HG02938 (cell line): ENCODE measurements at regions not wholly inside any gene's neighbourhood (a gene's known extent, or its start where the extent isn't known, plus 50 kb on each side); places are given as distances from the start of the nearest gene placed in this dataset.
"Not testable (repeated sequence)": the region's sequence is repeated elsewhere in the genome, so short reads cannot be mapped to it uniquely, and the experiment has no call there.

Experiments
- ATAC-seq: cut with Tn5 transposase; IDR thresholded peaks from one replicate; pipeline ENCODE4 v1.9.1; 2021; ENCODE audit warnings: mild to moderate bottlenecking, moderate library complexity; ENCODE audit not compliant: unreplicated experiment

DNA sequence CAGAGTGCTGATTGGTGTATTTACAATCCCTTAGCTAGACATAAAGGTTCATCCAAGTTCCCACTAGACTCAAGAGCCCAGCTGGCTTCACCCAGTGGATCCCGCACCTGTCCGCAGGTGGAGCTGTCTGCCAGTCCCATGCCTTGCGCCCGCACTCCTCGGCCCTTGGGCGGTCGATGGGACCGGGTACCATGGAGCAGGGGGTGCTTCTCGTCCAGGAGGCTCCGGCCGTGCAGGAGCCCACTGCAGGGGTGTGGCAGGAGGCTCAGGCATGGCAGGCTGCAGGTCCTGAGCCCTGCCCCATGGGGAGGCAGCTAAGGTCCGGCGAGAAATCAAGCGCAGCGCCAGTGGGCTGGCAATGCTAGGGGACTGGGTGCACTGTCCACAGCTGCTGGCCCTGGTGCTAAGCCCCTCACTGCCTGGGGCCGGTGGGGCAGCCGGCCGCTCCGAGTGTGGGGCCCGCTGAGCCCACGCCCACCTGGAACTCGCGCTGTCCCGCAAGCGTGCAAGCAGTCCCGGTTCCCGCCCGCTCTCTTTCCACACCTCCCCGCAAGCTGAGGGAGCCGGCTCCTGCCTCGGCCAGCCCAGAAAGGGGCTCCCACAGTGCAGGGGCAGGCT is 1206.3 kb downstream of the OTOL1 start:
- ATAC-seq, result no peak

DNA sequence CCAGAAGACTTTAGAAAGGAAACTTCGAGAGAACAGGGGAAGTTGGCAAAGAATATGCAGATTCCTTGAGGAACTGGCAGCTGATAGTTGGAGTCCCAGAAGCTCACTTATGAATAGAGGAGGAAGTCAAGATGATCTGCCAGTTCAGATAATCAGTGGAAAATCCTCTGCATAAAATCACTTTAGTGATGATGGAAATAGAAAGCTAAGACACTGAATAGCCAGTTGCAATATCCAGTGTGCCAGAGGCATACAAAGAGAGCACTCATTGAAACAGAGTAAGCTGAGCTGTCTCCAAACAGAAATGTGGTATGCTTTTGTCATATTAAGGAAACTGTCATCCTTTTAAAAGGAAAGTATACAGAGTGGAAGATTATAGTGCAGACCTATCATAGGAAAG is 1207.6 kb downstream of the OTOL1 start:
- no peak for ATAC-seq

DNA sequence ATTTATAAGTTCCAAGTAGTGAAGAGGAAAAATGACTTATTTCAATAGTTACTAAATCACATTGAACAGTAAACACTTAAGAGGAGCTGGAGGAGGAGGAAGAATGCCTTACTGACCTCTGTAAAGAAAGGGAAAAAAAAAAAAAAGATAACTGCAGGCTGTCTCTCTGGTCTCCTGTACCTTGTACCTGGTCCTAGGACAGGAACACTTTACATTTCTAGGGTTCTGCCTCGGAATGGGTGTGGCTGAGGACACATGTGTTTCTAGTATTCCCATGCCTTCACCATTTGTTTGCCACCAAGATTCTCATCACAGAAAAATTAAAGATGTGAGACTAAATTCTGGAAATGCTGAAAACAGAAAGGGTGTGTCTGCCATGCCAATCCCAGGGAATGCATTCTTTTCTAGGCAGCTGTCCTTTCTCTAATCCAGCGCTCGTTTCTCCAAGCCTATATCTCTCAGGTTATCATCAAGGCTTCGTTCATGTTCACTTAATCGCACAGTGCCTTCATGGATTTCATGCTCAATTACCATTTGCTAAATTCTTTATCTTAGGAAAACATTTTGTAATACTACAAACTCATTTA is 1208.3 kb downstream of the OTOL1 start:
- no peak for ATAC-seq

DNA sequence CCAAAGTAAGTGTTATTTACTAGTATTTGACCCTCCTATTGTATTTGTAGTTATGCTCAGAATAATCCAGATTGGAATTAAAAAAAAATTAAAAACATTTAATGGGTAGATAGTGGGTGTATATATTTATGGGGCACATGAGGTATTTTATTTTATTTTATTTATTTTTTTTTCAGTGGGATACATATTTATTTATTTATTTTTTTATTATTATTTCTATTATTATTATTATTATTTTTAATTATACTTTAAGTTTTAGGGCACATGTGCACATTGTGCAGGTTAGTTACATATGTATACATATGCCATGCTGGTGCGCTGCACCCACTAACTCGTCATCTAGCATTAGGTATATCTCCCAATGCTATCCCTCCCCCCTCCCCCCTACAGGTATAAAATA is 1211.8 kb downstream of the OTOL1 start:
- not testable (repeated sequence) for ATAC-seq

DNA sequence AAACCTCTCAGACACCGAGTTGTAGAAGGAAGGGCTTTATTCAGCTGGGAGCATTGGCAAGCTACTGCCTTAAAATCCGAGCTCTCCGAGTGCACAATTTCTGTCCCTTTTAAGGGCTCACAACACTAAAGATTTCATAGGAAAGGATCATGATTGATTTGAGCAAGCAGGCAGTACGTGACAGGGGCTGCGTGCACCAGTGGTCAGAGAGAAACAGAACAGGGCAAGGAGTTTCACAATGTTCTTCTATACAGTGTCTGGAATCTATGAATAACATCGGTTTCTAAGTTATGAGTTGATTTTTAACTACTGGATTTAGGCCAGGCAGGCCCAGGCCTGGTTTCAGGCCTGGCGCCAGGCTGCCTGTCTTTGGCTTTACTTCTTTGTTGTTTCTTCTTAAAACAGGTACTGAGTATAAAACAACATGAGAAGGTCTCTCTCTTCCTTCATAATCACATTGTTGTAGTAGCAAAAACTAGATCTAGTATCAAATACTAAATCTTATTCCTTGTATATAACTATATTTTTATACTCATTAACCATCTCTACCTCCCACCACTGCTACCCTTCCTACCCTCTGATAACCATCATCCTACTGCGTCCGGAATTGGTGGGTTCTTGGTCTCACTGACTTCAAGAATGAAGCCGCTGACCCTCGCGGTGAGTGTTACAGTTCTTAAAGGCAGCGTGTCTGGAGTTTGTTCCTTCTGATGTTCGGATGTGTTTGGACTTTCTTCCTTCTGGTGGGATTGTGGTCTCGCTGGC is 1212.5 kb downstream of the OTOL1 start:
- not testable (repeated sequence) for ATAC-seq

DNA sequence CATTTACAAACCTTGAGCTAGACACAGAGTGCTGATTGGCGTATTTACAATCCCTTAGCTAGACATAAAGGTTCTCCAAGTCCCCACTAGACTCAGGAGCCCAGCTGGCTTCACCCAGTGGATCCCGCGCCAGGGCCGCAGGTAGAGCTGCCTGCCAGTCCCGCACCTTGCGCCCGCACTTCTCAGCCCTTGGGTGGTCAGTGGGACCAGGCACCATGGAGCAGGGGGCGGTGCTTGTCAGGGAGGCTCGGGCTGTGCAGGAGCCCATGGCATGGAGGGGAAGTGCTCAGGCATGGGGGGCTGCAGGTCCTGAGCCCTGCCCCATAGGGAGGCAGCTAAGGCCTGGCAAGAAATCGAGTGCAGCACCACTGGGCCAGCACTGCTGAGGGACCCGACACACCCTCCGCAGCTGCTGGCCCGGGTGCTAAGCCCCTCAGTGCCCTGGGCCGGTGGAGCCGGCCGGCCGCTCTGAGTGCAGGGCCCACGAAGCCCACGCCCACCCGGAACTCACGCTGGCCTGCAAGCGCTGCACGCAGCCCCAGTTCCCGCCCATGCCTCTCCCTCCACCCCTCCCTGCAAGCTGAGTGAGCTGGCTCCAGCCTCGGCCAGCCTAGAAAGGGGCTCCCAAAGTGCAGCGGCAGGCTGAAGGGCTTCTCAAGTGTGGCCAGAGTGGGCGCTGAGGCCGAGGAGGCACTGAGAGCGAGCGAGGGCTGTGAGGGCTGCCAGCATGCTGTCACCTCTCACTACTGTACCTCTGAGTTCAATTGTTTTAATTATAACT is 1213.9 kb downstream of the OTOL1 start:
- ATAC-seq, result no peak

DNA sequence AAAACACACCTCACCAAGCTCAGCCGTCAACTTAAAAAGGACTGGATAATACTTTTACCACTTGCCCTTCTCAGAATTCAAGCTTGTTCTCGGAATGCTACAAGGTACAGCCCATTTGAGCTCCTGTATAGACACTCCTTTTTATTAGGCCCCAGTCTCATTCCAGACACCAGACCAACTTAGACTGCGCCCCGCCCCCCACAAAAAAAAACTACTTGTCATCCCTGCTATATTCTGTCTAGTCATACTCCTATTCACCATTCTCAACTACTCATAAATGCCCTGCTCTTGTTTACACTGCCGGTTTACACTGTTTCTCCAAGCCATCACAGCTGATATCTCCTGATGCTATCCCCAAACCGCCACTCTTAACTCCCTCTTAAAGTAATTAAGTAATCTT is 1220.5 kb downstream of the OTOL1 start:
- ATAC-seq, result not testable (repeated sequence)

DNA sequence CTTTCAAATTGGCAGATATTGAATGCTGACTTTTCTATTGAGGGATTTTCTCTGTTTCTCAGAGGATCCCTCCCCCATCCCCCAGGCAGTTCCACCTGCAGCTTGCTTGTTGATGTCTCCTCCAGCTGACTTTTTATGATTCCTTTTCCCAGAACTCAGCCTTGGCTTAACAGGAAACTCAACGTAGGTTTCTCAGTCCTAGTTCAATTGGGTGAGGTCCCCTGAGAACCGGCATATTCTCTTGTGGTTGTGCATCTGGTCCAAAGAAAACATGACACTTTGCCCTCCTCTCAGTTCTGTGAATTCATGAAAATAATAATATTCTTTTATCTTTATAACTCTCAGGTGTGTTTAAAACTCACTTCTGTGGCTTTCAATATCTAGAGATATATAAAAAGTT is 1222.1 kb downstream of the OTOL1 start:
- ATAC-seq, result no peak

DNA sequence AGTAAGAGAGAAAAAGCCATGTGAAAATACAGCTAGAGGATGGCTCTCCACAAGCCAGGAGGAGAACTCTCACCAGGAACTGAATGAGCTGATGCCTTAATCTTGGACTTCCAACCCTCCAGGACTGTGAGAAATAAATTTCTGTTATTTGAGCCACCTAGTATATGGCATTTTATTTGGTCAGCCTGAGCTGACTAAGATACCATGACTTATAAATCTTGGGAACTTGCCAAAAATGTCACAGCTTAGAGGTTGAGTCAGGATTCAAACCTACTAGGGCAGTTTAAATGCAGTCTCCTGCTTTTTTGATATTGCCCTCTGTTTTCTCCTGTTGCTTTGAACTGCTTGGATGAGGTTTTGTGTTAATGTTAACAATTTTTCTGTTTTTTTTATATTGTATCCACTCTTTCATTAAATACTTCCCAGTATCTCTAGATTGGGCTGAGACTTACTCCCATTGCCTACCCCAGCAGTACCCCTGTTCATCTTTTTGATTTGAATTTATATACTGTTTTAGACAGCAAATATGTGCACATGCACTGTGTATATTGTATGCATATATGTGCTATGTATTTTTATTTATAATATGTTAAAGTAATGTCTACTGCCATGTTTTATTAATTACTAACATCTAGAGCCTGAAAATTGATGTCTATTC is 1223.2 kb downstream of the OTOL1 start:
- no peak for ATAC-seq

DNA sequence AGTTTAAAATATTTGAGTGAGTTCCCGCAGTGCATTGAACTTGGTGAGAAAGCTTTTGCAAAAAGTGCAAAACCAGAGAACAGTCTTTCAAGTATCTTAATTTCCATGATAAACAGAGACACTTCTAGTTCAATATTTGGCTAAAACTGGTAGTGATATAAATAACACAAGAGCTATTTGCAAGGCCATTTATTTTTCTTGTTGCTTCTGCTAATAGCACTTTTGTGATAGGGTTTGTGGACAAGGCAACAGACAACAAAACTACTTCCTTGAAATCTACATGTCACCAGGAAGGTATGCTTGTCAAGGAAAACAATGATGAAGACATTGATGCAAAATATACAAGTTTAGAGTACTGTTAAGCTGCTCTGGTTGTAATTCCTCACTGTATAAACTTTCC is 1225.1 kb downstream of the OTOL1 start:
- ATAC-seq, result no peak

DNA sequence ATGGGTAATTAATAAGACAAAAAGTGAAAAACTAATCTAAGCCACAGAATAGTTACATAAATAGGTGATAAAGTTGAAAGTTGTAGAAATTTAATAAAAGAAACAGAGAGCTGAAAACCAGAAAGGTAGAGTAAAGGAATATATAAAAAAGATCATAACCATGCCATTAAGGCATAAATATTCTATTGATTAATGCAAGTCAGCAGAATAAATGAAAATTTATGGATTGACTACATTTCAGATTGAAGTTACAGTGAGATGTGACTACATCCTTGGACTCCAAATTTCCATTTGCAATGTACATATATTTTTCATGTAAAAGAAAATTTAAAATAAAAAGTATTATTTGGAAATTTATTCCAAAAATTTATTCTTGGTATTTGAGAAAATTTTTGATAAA is 1225.7 kb downstream of the OTOL1 start:
- ATAC-seq, result no peak

DNA sequence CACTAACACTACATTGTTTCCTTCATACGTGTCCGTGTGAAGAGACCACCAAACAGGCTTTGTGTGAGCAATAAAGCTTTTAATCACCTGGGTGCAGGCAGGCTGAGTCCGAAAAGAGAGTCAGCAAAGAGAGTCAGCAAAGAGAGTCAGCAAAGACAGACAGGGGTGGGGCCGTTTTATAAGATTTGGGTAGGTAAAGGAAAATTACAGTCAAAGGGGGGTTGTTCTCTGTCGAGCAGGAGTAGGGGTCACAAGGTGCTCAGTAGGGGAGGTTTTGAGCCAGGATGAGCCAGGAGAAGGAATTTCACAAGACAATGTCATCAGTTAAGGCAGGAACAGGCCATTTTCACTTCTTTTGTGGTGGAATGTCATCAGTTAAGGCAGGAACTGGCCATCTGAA is 1226.2 kb downstream of the OTOL1 start:
- ATAC-seq, result not testable (repeated sequence)

DNA sequence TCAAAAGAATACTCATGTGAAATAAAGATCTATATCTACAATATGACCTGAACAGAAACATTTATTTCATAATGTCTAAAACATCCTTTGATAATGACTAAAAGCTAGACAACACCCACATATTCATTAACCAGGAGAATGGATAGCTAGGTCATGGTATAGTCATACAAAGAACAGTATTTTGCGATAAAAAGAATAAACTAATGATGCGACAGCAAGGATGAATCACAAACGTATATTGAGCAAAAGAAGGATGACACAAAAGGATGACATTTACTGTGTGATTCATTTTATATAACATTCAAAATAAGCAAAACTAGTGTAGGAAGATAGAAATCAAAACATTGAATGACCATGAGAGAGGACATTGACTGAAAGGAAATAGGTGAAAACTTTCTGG is 1233.1 kb downstream of the OTOL1 start:
- no peak for ATAC-seq

DNA sequence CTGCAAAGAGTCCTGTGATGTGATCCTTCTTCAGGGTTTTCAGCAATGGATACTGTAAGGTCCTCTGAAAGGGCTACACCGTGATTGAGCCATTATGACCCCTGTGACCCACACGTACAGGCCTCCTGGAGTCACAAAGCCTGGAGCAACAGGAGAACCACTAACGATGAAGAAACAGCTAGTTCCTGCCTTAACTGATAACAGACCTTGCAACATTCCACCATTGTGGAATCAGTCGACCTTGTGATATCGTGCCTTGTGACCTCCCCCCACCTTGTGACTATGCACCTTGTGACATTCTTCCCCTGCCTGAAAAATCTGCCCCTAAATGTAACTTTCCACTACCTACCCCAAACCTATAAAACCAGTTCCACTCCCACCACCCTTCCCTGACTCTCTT is 1235.4 kb downstream of the OTOL1 start:
- ATAC-seq, result not testable (repeated sequence)

DNA sequence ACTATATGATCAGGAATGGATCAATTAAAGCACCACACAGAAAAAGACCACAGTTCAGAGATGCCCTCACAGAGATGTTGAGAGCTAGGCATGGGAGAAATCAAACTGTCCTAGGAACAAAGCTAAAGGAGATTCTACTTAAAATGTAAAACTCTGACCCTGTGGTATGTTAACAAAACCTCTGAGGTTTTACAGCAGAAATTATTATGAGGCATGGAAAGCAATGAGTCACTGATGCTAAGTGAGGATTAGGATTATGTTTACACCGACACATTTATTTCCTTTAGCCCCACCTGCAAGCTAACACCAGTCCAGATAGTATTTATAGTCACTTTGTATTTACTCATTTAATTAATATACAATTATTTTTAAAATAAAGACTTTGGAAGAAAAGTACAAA is 1242.2 kb downstream of the OTOL1 start:
- ATAC-seq, result no peak

DNA sequence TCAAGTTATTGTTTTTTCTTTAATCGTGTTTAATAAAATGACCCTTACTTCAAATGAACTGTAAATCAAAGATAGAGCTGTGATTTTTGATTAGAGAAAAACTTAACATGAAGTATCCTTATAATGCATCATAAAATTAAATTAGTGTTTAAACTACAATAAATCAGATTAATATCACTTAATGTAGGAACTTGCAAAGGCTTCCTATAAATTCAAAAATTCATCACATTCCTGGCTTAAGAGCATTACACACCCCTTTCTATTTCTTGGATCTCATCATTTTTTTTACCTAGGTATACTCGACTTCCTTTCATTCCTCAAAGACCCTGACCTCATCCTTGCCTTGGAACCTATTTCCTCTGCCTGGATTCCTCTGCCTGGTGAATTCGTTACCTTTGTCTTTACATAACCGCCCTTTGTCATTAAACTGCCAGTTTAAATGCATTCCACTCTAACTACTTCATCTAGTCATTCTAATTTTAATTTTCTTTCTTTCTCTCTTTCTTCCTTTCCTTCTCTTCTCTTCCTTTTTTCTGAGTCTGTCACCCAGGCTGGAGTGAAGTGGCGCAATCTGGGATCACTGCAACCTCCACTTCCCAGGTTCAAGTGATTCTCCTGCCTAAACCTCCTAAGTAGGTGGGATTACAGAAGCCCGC is 1244.5 kb downstream of the OTOL1 start:
- no peak for ATAC-seq

DNA sequence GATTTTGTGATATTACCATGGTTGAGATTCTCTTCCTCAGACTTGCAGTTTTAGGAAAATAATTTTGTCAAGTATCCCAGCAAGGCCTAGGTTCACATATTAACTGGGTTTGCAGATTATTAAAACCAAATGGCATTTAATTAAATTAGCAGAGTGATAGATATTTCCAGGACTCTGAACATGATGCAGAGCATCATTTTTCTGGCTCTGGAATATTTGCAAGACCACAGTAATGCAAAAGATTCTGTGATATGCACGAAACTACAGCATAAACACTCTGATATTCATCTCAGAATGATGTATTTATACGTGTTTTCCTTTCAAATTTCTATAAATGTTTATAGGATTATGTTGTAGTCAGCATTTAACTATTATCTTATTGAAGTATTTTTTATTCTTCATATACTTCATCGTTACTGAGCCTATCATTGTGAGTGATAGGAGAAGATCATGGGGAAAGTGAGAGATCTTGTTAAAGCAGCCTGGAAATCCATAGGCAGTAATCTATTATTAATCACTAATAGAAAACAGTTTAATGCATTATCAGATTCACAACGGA is 1245.6 kb downstream of the OTOL1 start:
- no peak for ATAC-seq

DNA sequence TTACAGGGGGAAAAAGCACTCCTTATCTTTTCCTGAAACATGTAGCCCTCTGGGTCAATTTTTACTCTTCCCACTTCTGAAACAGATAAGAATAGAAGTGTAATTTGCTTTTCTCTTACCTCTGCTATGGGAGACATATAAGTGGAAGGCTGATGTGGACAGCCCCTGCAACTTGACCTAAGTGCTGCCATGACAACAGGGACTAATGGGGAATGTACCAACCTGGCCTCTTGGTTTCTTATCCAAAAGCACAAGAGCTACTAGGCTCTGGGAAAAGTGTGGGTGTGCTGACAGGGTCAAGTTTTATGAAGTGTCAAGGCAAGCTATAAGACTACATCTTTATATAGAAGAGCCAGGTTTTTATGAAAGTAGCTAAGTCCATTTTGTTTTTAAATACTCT is 1246.5 kb downstream of the OTOL1 start:
- ATAC-seq, result no peak

DNA sequence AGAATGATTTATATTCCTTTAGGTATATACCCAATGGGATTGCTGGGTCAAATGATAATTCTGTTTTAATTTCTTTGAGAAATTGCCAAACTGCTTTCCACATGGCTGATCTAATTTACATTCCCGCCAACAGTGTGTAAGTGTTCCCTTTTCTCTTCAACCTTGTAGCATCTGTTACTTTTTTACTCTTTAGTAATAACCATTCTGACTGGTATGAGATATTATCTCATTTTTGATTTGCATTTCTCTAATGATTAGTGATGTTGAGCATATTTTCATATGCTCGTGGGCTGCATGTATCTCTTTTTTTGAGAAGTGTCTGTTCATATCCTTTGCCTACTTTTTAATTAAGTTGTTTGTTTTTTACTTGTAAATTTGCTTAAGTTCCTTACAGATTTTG is 1264.2 kb downstream of the OTOL1 start:
- no peak for ATAC-seq
